K562 (cell line): ENCODE measurements at regions not wholly inside any gene's neighbourhood (a gene's known extent, or its start where the extent isn't known, plus 50 kb on each side); places are given as distances from the start of the nearest gene placed in this dataset.

ENCODE experiments used
- JUND ChIP-seq, 2 experiments: IDR thresholded peaks; 2 replicates in 1 of 2; 3 replicates in 1 of 2; pipeline ENCODE4 v1.6.1; 2011; ENCODE audit warnings: borderline replicate concordance in 2 of 2, low read depth in 2 of 2, low read length in 2 of 2, improper control_type of control experiment in 1 of 2, missing biosample characterization in 1 of 2, missing genetic modification characterization in 1 of 2, missing genetic modification reagents in 1 of 2
- POLR2A ChIP-seq: fragments of 450-650 bp; conservative IDR thresholded peaks from 2 replicates; pipeline ENCODE4 v1.6.1; 2016
- POLR3A ChIP-seq: IDR thresholded peaks from 2 replicates; pipeline ENCODE4 v1.6.1; 2011; ENCODE audit warnings: borderline replicate concordance, mild to moderate bottlenecking, moderate library complexity; ENCODE audit not compliant: insufficient read length, insufficient read depth; ENCODE audit errors: extremely low read depth
- RCOR1 ChIP-seq, 2 experiments: IDR thresholded peaks; 2 replicates each; pipeline ENCODE4 v1.6.1; 2012; ENCODE audit warnings: low read depth in 2 of 2, low read length in 2 of 2, borderline replicate concordance in 1 of 2, improper control_type of control experiment in 1 of 2
- REST ChIP-seq, 2 experiments: fragments of 450-650 bp; formaldehyde crosslinking in 1 of 2; IDR thresholded peaks; 2 replicates each; pipeline versions ENCODE4 v1.4.0 to v1.6.1; 2014 to 2020; ENCODE audit warnings: mild to moderate bottlenecking in 2 of 2, borderline replicate concordance in 1 of 2, low read depth in 1 of 2
- ZNF436 ChIP-seq: fragments of 250-450, 450-650 bp; sonication (Bioruptor Pico); formaldehyde crosslinking; IDR thresholded peaks from 2 replicates; pipeline ENCODE4 v1.7.0; 2020; ENCODE audit warnings: mild to moderate bottlenecking

GRCh38 chr3:16060358-16060852, 114.1 kb upstream of the GALNT15 start:
- no peak for TF ChIP-seq POLR3A
- no peak for TF ChIP-seq POLR2A
- no peak for TF ChIP-seq ZNF436 (CRISPR knock-in tag)
- TF ChIP-seq RCOR1 (IDR thresholded peaks at IDR 0.05; ENCODE audit: borderline replicate concordance in 1 of 2, low read depth in 2 of 2, low read length in 2 of 2): no peak
- no peak for TF ChIP-seq REST (IDR thresholded peaks at IDR 0.05; ENCODE audit: borderline replicate concordance)
- TF ChIP-seq REST (CRISPR knock-in tag; IDR thresholded peaks at IDR 0.05; ENCODE audit: low read depth): no peak
- peak; percentile 19; the same call in 1 of the 2 replicates for TF ChIP-seq JUND (IDR thresholded peaks at IDR 0.05; ENCODE audit: borderline replicate concordance, low read depth, low read length)
- peak; percentile 52; the same call in 1 of the 3 replicates for TF ChIP-seq JUND (tag; IDR thresholded peaks at IDR 0.05; ENCODE audit: borderline replicate concordance, low read depth, low read length)
